GM19035 (cell line): ENCODE measurements at regions not wholly inside any gene's neighbourhood (a gene's known extent, or its start where the extent isn't known, plus 50 kb on each side); places are given as distances from the start of the nearest gene placed in this dataset.
"Not testable (repeated sequence)": the region's sequence is repeated elsewhere in the genome, so short reads cannot be mapped to it uniquely, and the experiment has no call there.

Source experiments
- ATAC-seq: cut with Tn5 transposase; IDR thresholded peaks from one replicate; pipeline ENCODE4 v1.9.1; 2021; ENCODE audit not compliant: unreplicated experiment

DNA sequence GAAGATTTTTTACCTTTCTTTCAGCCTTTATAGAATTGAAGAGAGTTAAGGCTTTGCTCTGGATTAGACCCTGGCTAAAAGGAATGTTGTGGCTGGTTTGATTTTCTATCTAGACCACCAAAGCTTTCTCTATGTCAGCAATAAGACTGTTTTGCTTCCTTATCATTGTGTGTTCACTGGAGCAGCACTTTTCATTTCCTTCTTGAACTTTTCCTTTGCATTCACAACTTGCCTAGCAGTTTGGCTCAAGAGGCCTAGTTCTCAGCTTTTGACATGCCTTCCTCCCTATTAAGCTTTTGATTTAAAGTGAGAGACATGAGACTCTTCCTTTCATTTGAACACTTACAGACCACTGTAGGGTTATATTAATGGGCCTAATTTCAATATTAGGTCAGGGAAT is 64.1 kb upstream of the USP15 start:
- ATAC-seq: no peak

DNA sequence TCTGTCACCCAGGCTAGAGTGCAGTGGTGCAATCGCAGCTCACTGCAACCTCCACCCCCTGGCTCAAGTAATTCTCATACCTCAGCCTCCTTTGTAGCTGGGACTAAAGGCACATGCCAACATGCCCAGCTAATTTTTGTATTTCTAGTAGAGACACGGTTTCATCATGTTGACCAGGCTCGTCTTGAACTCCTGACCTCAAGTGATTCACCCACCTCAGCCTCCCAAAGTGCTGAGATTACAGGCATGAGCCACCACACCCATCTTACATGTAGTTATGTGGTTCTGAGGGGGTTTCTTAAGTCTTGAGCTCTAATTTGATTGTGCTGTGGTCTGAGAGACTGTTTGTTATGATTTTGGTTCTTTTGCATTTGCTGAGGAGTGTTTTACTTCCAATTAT is 57.3 kb upstream of the USP15 start:
- not testable (repeated sequence) for ATAC-seq

DNA sequence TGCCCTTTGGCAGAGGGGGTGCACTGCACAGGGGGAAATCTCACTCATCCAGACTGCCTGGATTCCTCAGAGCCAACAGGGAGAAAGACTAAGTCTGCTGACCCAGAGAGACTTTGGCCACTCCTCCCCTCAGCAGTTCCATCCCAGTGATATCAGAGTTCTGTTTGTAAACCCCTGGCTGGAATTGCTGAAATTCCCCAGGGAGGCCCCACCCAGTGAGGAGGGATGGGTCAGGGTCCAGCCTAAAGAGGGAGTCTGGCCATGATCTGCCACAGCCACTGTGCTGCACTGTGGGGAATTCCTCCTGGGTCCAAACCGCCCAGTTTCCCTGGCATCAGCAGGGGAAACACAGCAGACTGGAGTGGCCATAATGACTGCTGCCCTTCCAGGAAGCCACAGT is 54.9 kb upstream of the USP15 start:
- no peak for ATAC-seq

DNA sequence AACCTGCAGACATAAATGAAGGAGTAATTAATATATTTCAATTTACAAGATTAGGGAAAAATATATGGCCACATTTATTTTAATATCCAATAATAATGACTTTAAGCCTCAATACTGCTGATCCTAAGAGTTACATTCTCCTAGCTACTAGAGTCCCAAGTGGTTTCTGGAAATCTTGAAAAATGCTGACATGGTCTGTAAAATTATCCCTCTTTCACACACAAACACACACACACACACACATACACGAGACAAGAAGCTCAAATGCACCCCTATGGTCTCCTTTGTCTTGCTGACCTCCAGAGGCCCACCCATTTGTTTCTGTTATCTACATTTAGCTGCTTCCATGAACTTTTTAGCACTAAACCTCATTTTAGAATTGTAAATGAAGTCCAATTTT is 53.0 kb upstream of the USP15 start:
- no peak for ATAC-seq
